HG03354 (cell line): ENCODE measurements at regions not wholly inside any gene's neighbourhood (a gene's known extent, or its start where the extent isn't known, plus 50 kb on each side); places are given as distances from the start of the nearest gene placed in this dataset.

Source experiments
- ATAC-seq: cut with Tn5 transposase; IDR thresholded peaks from one replicate; pipeline ENCODE4 v1.9.1; 2021; ENCODE audit warnings: mild to moderate bottlenecking; ENCODE audit not compliant: unreplicated experiment, poor library complexity, severe bottlenecking

DNA sequence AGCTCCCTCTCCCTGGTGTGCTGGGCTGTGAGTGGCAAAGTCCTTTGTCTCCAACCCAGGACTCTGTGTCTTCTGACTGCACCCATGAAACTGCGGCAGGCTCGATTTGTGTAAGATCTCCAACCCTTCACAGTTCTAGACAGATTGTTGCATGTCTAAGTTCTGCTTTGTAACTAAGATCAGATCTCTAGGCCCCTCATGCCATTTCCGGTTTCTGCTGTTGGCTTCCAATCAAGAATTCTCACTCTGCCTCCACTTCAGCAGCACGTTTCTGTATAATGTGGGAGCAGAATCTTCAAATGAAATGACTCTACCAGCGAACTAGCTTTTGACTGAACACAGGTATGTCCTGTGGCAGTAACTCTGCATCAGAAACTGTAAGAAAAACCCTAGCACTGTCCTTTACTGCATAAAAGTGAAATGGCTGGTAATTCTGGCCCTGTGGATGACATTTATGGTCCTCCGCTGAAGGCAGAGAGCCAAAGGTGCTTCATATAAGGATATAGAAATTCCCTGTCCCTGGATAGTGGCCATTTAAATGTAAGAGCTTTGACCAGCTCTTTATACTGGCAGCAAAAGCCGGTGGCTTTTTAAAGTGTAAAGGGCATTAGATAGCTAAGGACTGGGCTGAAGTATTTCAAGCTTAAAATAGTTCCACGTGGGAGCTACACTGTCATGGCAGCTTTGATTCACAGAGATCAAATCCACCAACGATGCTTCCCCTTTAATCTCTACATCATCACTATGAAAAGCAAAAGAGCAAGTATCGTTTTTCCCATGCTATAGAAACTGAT is 319.0 kb upstream of the CDH6 start:
- no peak for ATAC-seq

DNA sequence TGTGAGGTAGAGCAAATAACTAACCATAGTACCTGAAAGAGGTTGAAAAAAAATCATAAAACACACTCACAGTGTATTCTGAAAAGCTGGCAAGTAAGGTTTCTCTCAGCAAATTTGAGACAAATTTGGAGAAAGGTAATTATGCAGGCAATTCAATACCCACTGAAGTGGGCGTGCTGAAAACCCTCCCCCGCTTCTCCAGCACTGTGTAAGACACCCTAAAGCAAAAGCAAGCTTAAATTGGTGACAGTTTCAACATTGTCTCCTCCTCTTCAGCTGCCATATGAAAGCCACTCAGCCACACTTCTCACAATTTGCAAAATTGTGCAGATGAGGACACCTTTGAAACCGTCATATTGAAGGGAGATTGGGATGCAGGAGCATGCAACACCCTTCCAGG is 322.3 kb upstream of the CDH6 start:
- ATAC-seq = no peak

DNA sequence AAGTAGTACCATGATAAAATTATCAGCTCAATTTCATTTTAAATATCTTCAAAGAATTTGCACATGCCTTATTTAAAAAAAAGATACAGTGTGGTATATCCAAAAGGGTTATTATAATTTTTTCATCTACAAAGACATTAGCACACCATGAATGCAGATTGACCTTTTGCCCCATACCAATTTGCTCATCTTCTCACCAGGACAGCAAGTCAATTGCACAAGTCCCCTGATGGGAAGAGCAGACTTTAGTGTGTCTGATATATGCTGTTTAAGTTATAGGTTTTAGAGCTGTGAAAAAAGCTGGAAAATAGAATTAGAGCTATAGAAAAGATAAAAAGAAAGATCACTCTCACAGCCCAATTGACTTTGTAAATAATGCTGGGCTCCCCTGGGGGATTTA is 325.8 kb upstream of the CDH6 start:
- no peak for ATAC-seq

- no peak for ATAC-seq
Observed at GRCh38 chr5:30866142-30866541, 327.3 kb upstream of the CDH6 start.

GRCh38 chr5:30856242-30856641 is 337.2 kb upstream of the CDH6 start:
- no peak for ATAC-seq

DNA sequence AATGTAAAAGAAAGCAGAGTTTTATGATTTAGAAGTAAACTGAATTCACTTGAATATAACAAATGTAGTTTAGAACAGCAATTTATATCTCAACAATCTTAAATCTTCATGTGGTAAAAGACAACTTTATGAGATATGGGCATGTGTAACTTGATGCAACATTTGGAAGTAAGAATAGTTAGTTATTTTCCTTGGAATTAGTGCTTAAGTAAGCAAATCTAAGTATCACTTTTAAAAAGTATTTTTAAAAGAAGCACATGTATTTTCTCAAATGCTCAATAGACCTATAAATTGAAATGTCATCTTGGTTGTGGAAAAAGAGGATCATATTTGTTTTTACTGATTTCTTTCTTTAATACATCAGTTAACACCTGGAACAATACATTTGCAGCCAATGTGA is 340.3 kb upstream of the CDH6 start:
- no peak for ATAC-seq

GRCh38 chr5:30850866-30851265 is 342.6 kb upstream of the CDH6 start:
- ATAC-seq = no peak

DNA sequence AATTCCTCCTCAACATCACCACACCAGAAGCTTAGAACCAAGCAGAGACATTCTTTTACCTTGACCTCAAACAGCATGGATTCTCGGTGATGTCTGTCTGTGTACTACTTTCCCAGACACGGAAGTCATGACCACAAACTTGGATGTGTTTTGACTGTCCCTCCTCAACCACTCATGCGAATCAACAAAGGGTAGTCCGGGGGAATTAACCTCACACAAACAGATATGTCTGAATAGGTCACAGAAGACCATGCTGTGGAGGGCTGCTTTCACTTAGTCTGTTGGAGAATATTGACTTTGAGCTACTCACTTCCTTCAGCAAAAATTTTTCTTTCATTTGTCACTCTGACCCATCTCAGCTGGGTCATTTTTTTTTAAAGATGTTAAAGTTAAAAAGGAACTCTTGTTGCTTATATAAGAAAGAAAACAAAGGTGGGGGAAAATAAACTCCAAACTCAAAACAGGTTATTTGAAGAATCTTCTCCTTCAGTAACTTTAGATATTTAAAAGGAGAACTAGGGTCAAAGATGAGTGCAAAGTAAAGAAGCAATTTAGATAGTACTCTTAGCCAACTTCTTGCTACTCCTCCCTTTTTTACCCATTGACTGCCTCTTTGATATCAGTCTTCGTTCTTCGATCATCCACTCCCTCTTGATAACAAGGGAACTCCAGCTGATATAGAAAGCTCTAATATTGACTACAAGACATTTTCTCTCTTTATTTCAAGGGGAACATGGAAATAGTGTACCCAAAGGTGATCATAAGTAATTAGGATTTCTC is 343.4 kb upstream of the CDH6 start:
- ATAC-seq = no peak

DNA sequence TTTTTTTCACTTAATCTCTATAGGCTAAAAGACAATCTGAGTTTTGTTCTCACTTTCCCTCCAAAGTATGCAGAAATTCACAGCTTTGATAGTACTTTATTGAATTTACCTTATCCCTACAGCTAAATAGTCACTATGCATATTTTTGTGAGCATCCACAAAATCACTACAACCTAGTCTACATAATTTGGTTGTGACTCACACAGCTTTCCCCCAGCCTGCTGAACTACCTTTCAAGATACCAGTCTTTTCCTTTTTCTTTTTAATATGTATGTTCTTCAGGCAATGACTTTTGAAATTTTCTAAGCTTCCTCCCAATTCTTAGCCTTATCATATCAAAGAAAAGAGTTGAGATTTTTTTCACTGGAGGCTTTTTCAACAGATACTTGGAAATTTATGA is 347.3 kb upstream of the CDH6 start:
- no peak for ATAC-seq

DNA sequence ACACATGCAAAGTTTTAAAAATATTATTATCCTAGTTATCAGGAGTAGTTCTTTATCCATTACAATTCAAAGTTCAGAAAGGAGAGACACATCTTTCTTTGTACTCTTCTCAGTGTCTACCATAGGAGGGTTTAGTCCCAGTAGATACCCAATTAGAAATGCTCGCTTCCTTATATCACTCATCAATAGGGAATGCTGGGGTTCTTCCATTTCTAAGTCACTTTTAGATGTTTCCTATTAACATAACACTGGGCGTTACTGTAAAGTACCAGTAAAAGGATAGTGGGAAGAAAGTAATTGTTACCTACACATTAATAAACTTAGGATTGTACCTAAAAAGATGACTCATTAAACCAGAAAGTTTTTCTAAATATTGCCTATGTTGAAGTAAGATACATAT is 348.3 kb upstream of the CDH6 start:
- ATAC-seq = no peak

DNA sequence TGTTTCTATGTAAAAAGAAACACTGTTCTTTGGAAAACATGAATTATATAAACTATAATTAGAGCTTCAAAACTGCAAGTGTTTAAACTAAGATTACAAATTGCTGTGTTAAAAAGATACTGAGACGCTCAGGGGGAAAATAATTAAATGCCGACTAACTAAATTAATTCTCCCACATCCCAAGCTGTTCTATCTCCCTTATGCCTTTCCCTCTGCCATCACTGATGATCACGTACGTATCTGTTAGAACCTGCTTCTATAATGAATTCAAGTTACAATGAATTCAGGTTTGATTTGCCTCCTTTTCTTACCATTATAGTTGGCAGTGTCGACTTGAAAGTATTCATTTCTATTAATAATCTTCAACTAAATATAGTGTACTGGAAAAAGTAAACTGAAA is 349.9 kb upstream of the CDH6 start:
- ATAC-seq = no peak

DNA sequence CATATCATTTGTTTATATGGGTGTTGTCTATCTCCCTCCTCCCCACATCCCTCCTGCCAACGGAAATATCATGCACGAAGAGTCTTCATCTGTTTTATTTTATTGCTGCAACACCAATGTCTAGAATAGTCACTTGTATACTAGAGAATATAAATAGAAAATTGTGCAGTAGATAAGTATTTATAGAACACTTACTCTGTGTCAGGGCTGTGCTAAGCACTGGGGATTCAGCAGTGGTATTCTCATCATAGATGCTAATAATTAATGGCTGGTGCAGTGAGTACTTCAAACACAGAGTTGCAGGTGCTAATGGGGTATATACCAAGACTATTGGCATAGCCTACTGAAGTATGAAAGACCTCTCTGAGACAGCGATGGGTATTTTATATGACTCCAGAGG is 353.5 kb upstream of the CDH6 start:
- ATAC-seq = no peak

- peak; percentile 60 for ATAC-seq
Observed at GRCh38 chr5:30838936-30839496, 354.5 kb upstream of the CDH6 start.

GRCh38 chr5:30832519-30832918 is 361.0 kb upstream of the CDH6 start:
- no peak for ATAC-seq

- no peak for ATAC-seq
Observed at GRCh38 chr5:30831605-30832004, 361.9 kb upstream of the CDH6 start.

GRCh38 chr5:30831123-30831522 is 362.4 kb upstream of the CDH6 start:
- no peak for ATAC-seq

- ATAC-seq = no peak
Observed at GRCh38 chr5:30811298-30811697, 382.2 kb upstream of the CDH6 start.

DNA sequence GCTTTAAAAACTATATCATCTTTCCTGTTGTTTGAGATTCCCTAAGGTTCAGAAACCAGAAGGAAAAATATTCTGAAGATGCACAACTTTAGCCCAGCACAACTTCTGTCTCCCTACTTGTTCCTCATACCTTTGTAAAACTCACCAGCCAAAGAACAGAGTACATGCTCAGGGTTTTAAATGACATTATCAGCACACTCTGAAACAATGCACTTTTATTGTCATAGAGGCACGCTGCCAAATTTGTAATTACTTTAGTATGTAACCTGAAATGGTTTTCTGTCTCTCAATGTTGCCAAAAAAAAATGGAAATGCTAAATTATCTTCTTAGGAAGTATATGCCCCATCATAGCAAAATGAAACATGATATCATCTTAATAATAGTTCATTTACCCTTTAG is 383.6 kb upstream of the CDH6 start:
- ATAC-seq = no peak

DNA sequence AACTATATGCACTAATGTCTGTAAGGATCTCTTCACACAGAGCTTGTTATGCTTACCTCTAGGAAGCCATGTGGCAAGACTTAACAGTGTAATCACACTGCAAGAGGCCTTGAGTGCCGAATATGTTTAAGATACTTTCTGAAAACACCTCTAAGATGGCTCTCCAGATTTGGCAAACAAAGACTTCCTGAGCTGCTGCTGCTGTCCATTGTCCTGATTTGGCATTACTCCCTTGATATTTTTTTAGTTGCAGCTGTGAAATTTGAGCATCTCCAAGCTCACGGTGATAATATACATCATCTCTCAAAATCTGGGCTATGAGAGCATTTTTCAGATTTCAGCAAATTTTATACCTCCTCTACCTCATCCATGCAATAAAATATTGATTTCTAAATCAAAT is 384.5 kb upstream of the CDH6 start:
- no peak for ATAC-seq

DNA sequence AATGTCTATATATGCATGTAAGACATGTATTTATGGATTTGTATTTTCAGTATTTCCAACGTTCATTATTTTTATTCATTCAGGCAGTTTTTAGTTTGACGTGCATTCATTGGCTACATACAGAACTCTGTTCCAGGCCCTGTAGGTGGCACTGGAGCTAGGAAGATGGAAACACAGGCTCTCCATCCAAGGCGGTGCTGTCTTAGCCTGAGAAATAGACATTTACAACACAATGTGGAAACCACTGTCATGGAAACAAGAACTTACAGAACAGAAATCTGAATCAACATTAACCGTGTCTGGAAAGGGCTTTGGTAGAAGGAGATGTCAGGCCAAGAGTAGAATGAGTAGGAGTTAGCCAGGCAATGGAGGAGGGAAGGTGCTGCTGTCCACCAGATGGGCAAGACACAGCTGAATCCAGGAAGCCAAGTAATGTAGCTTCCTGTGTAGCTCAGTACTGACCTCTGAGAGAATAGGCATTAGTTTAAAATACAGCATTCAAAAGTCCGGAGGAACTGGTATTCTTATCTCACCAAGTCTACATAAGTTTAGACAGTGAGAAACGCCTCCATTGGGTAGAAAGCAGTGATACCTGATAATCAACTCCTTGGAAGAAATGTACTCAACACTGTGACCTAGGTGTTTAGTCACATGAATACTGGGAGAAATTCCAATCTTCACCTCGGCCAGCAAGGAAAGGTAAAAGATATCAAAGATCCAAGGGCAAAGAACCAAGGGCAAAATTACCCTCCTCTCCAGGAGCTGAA is 388.6 kb upstream of the CDH6 start:
- no peak for ATAC-seq
